Caco-2 (cell line): ENCODE measurements at regions not wholly inside any gene's neighbourhood (a gene's known extent, or its start where the extent isn't known, plus 50 kb on each side); places are given as distances from the start of the nearest gene placed in this dataset.

Experiments used
- BruUV-seq: library from RNA; stranded (reverse); fragments of 400-500 nt; replicated peaks from 2 replicates; lab custom pipeline; 2021; lab: Mats Ljungman, UMichigan
- CTCF ChIA-PET: fragments of 300-600 bp; sonication (Branson Sonifier 250); formaldehyde crosslinking; loops from one replicate; lab custom pipeline; 2022; ENCODE audit warnings: antibody characterized with exemption; lab: Charles Lee
- POLR2A ChIA-PET: fragments of 300-600 bp; sonication (Branson Sonifier 250); formaldehyde crosslinking; loops from one replicate; lab custom pipeline; 2022; ENCODE audit warnings: antibody characterized with exemption; lab: Charles Lee
- DNase-seq, 2 experiments: peaks; one replicate each; pipeline versions ENCODE4 v3.0.0 to v3.0.0-alpha.2; 2020 to 2022
- H3K27me3 ChIP-seq: replicated peaks from 2 replicates; pipeline ENCODE4 v1.6.0; 2011; ENCODE audit warnings: low read length; ENCODE audit not compliant: control insufficient read depth, insufficient read depth
- H3K36me3 ChIP-seq: 2 replicates; pipeline ENCODE4 v1.5.1; 2011; ENCODE audit warnings: low read length; ENCODE audit not compliant: control insufficient read depth, insufficient read depth
- H3K4me1 ChIP-seq: fragments of 250-450 bp; sonication (Bioruptor Pico); 2 replicates; pipeline ENCODE4 v1.5.1; 2020; ENCODE audit warnings: mild to moderate bottlenecking
- H3K4me3 ChIP-seq: 2 replicates; pipeline ENCODE4 v1.5.1; 2011; ENCODE audit warnings: low read depth, mild to moderate bottlenecking, control low read depth, low read length
- H3K9me3 ChIP-seq: fragments of 250-450 bp; sonication (Bioruptor Pico); 2 replicates; pipeline ENCODE4 v1.5.1; 2020; ENCODE audit warnings: mild to moderate bottlenecking, moderate library complexity
- H3K27ac Mint-ChIP-seq: one replicate; pipeline ENCODE4 v1.8.0; 2022; ENCODE audit warnings: mixed read lengths; ENCODE audit not compliant: unreplicated experiment
- H3K27me3 Mint-ChIP-seq: one replicate; pipeline ENCODE4 v1.8.0; 2022; ENCODE audit warnings: mixed read lengths; ENCODE audit not compliant: insufficient read depth, unreplicated experiment
- H3K36me3 Mint-ChIP-seq: one replicate; pipeline ENCODE4 v1.8.0; 2022; ENCODE audit warnings: mild to moderate bottlenecking, mixed read lengths; ENCODE audit not compliant: insufficient read depth, unreplicated experiment
- H3K4me1 Mint-ChIP-seq: one replicate; pipeline ENCODE4 v1.8.0; 2022; ENCODE audit warnings: low read depth, mixed read lengths; ENCODE audit not compliant: unreplicated experiment
- H3K4me3 Mint-ChIP-seq: one replicate; pipeline ENCODE4 v1.8.0; 2022; ENCODE audit warnings: mild to moderate bottlenecking, moderate library complexity, mixed read lengths; ENCODE audit not compliant: unreplicated experiment
- H3K9me3 Mint-ChIP-seq: one replicate; pipeline ENCODE4 v1.8.0; 2022; ENCODE audit warnings: mixed read lengths; ENCODE audit not compliant: unreplicated experiment
- CTCF ChIP-seq, 2 experiments: fragments of 200-600 bp in 1 of 2; IDR thresholded peaks; 1 replicate in 1 of 2; 2 replicates in 1 of 2; pipeline versions ENCODE4 v1.5.1 to v1.8.0; 2011 to 2022; ENCODE audit warnings: antibody characterized with exemption in 1 of 2, control low read depth in 1 of 2, inconsistent platforms in 1 of 2, low read depth in 1 of 2, low read length in 1 of 2, mild to moderate bottlenecking in 1 of 2, moderate library complexity in 1 of 2; ENCODE audit not compliant: insufficient read depth in 1 of 2, severe bottlenecking in 1 of 2, unreplicated experiment in 1 of 2
- intact Hi-C: fragments of 100-400 bp; cut with micrococcal nuclease; formaldehyde crosslinking; loops from one replicate; pipeline ENCODE4 v1.10.0; 2022; ENCODE audit not compliant: unreplicated experiment

- Mint-ChIP-seq H3K4me1 (no peaks in the 10 kb centered on the region), H3K27me3 (peaks cover 5% of the 10 kb centered on the region), H3K4me3 (no peak overlapping the region), H3K36me3 (no peaks in the 10 kb centered on the region), H3K27ac (no peak overlapping the region), H3K9me3 (no peaks in the 10 kb centered on the region)
- H3K4me1 ChIP-seq: no peaks in the 10 kb centered on the region
- no peak overlapping the region for H3K4me3 ChIP-seq
- POLR2A ChIA-PET: no interaction called here
- BruUV-seq: no TSS peak
- no peak for DNase-seq
- no peaks in the 10 kb centered on the region for H3K9me3 ChIP-seq
- TF ChIP-seq CTCF (IDR thresholded peaks at IDR 0.05; ENCODE audit: insufficient read depth in 1 of 2, low read depth in 1 of 2, low read length in 1 of 2, severe bottlenecking in 1 of 2, unreplicated experiment in 1 of 2): no peak
- no peaks in the 10 kb centered on the region for H3K36me3 ChIP-seq
- no peaks in the 10 kb centered on the region for H3K27me3 ChIP-seq
- CTCF ChIA-PET: no interaction called here
- intact Hi-C loops: no loop called here
Measured at GRCh38 chr14:26074892-26075291, 522.9 kb downstream of the NOVA1 start.

GRCh38 chr14:26070443-26070842 lies 527.4 kb downstream of the NOVA1 start:
- no peaks in the 10 kb centered on the region for H3K4me1 Mint-ChIP-seq
- H3K27me3 Mint-ChIP-seq: peaks cover 6% of the 10 kb centered on the region

GRCh38 chr14:26067786-26068459 lies 529.9 kb downstream of the NOVA1 start:
- Mint-ChIP-seq H3K4me3 (no peak overlapping the region), H3K27ac (no peak overlapping the region), H3K27me3 (peaks cover 7% of the 10 kb centered on the region), H3K4me1 (no peaks in the 10 kb centered on the region), H3K9me3 (no peaks in the 10 kb centered on the region), H3K36me3 (no peaks in the 10 kb centered on the region)
- DNase-seq: no peak
- no peaks in the 10 kb centered on the region for H3K36me3 ChIP-seq
- ChIA-PET CTCF (no interaction called here), POLR2A (no interaction called here)
- intact Hi-C loops: no loop called here
- H3K4me3 ChIP-seq: no peak overlapping the region
- BruUV-seq: no TSS peak
- H3K27me3 ChIP-seq: no peaks in the 10 kb centered on the region
- H3K4me1 ChIP-seq: no peaks in the 10 kb centered on the region
- H3K9me3 ChIP-seq: no peaks in the 10 kb centered on the region
- no peak for TF ChIP-seq CTCF (IDR thresholded peaks at IDR 0.05; ENCODE audit: insufficient read depth in 1 of 2, low read depth in 1 of 2, low read length in 1 of 2, severe bottlenecking in 1 of 2, unreplicated experiment in 1 of 2)

More at GRCh38 chr14:26070443-26070842, 527.4 kb downstream of the NOVA1 start:
- ChIA-PET POLR2A (no interaction called here), CTCF (no interaction called here)
- H3K9me3 ChIP-seq: no peaks in the 10 kb centered on the region
- Mint-ChIP-seq H3K9me3 (no peaks in the 10 kb centered on the region), H3K4me3 (no peak overlapping the region), H3K27ac (no peak overlapping the region), H3K36me3 (no peaks in the 10 kb centered on the region)
- BruUV-seq: no TSS peak
- no peak overlapping the region for H3K4me3 ChIP-seq
- H3K36me3 ChIP-seq: no peaks in the 10 kb centered on the region
- no peaks in the 10 kb centered on the region for H3K27me3 ChIP-seq
- TF ChIP-seq CTCF (IDR thresholded peaks at IDR 0.05; ENCODE audit: insufficient read depth in 1 of 2, low read depth in 1 of 2, low read length in 1 of 2, severe bottlenecking in 1 of 2, unreplicated experiment in 1 of 2): no peak
- intact Hi-C loops: no loop called here
- H3K4me1 ChIP-seq: no peaks in the 10 kb centered on the region
- DNase-seq: no peak
